Sigmoid colon (tissue), 6 donors: ENCODE measurements at regions not wholly inside any gene's neighbourhood (a gene's known extent, or its start where the extent isn't known, plus 50 kb on each side); places are given as distances from the start of the nearest gene placed in this dataset.

Source experiments
- DNase-seq: peaks from one replicate; pipeline ENCODE4 v3.0.0-alpha.2; 2019
- H3K27ac ChIP-seq, 4 donors: fragments of 200-600 bp; sonication (generic); one replicate each; pipeline ENCODE4 v1.5.1; 2016 to 2019; ENCODE audit warnings: mild to moderate bottlenecking in 1 of 4
- H3K27me3 ChIP-seq, 3 donors: fragments of 200-600 bp; sonication (generic); one replicate each; pipeline ENCODE4 v1.5.1; 2019; ENCODE audit warnings: mild to moderate bottlenecking in 1 of 3
- H3K36me3 ChIP-seq, 4 donors: fragments of 200-600 bp; sonication (generic); one replicate each; pipeline ENCODE4 v1.5.1; 2016 to 2019
- H3K4me1 ChIP-seq, 4 donors: fragments of 200-600 bp; sonication (generic); one replicate each; pipeline ENCODE4 v1.5.1; 2017 to 2019
- H3K4me3 ChIP-seq, 4 donors: fragments of 200-600 bp; sonication (generic); one replicate each; pipeline ENCODE4 v1.5.1; 2017 to 2019; ENCODE audit warnings: mild to moderate bottlenecking in 2 of 4, moderate library complexity in 1 of 4
- H3K9me3 ChIP-seq, 4 donors: fragments of 200-600 bp in 3 of 4; sonication (generic) in 3 of 4; one replicate each; pipeline versions ENCODE4 v1.5.1 to v1.6.1; 2013 to 2019
- CTCF ChIP-seq, 4 experiments: fragments of 450-650 bp in 3 of 4; fragments of 200-600 bp in 1 of 4; IDR thresholded peaks; one replicate each; pipeline ENCODE4 v1.5.1; 2016 to 2019; ENCODE audit warnings: antibody characterized with exemption in 4 of 4, mild to moderate bottlenecking in 3 of 4, moderate library complexity in 2 of 4
- EP300 ChIP-seq, 4 donors: sonication (generic); formaldehyde crosslinking; IDR thresholded peaks; one replicate each; pipeline ENCODE4 v1.6.1; 2017; ENCODE audit warnings: antibody characterized with exemption in 4 of 4
- POLR2A ChIP-seq, 2 donors: fragments of 450-650 bp; IDR thresholded peaks; one replicate each; pipeline ENCODE4 v1.6.1; 2016; ENCODE audit warnings: antibody characterized with exemption in 2 of 2, mild to moderate bottlenecking in 2 of 2, moderate library complexity in 2 of 2
- POLR2AphosphoS5 ChIP-seq, 4 donors: sonication (generic); formaldehyde crosslinking; IDR thresholded peaks; one replicate each; pipeline ENCODE4 v1.6.1; 2017; ENCODE audit warnings: antibody characterized with exemption in 4 of 4
- WGBS, 2 donors: extraction: QIAGEN DNeasy Blood & Tissue Kit; methylation state at CpG; one replicate each; pipeline ENCODE4 v1.1.7; 2013; 5-methylcytosine and 5-hydroxymethylcytosine counted together
- intact Hi-C: fragments of 100-400 bp; cut with DNase I; formaldehyde crosslinking; loops from one replicate; pipeline ENCODE4 v1.15.1; 2023
- donor health status: healthy with polysubstance abuse.
- donor health status: healthy.

GRCh38 chr13:30016398-30016797 is 166.0 kb upstream of the UBL3 start:
- no peaks in the 10 kb centered on the region for H3K36me3 ChIP-seq
- H3K4me1 ChIP-seq = no peaks in the 10 kb centered on the region
- DNase-seq = peak; percentile 77
- no peaks in the 10 kb centered on the region for H3K27me3 ChIP-seq
- intact Hi-C loops = no loop called here
- no peak overlapping the region for H3K4me3 ChIP-seq
- no peak overlapping the region for H3K27ac ChIP-seq
- H3K9me3 ChIP-seq = no peaks in the 10 kb centered on the region
- WGBS, 2 donors = 75 to 79% methylated on average over 5 of the region's 5 CpGs
- no peak for TF ChIP-seq POLR2A (IDR thresholded peaks at IDR 0.05)
- no peak for TF ChIP-seq CTCF (IDR thresholded peaks at IDR 0.05)
- TF ChIP-seq EP300 (IDR thresholded peaks at IDR 0.05) = no peak
- peak in 2 of 4 donors; percentile 24 to 34 for TF ChIP-seq POLR2AphosphoS5 (IDR thresholded peaks at IDR 0.05)

GRCh38 chr13:30009411-30009810 is 159.0 kb upstream of the UBL3 start:
- H3K4me3 ChIP-seq = no peak overlapping the region
- no peaks in the 10 kb centered on the region for H3K4me1 ChIP-seq
- WGBS, 2 donors = 95 to 97% methylated on average over 1 of the region's 1 CpG
- H3K36me3 ChIP-seq = no peaks in the 10 kb centered on the region
- no peak for TF ChIP-seq POLR2A (IDR thresholded peaks at IDR 0.05)
- no peak for TF ChIP-seq POLR2AphosphoS5 (IDR thresholded peaks at IDR 0.05)
- TF ChIP-seq CTCF (IDR thresholded peaks at IDR 0.05) = no peak
- TF ChIP-seq EP300 (IDR thresholded peaks at IDR 0.05) = no peak
- intact Hi-C loops = no loop called here
- no peak overlapping the region for H3K27ac ChIP-seq
- H3K27me3 ChIP-seq = no peaks in the 10 kb centered on the region
- no peaks in the 10 kb centered on the region for H3K9me3 ChIP-seq
- no peak for DNase-seq

DNA sequence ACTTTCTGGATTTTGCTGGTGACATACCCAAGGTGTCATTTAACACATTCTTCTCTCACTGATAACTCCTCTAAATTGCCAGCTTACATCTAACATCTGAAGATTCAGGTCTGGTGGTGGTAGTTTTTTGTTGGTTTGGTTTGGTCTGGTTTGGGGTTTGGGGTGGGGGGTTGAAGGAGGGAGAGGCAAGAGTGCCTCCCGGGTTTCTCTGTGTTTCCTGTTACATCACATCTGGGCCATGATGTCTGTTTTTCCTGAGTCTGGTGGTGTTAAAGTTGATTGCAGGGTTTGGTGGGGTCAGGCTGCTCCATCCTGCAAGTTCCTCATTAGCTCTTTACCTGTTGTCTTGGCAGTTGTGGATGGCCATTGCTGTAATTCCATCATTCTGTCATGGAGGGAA is 155.8 kb upstream of the UBL3 start:
- WGBS, 2 donors = 30 to 55% methylated on average over 1 of the region's 1 CpG
- TF ChIP-seq EP300 (IDR thresholded peaks at IDR 0.05) (no peak), POLR2A (IDR thresholded peaks at IDR 0.05) (no peak), CTCF (IDR thresholded peaks at IDR 0.05) (no peak)
- Histone ChIP-seq H3K4me3 (no peak overlapping the region), H3K4me1 (no peaks in the 10 kb centered on the region), H3K27ac (no peak overlapping the region), H3K9me3 (no peaks in the 10 kb centered on the region), H3K27me3 (no peaks in the 10 kb centered on the region), H3K36me3 (no peaks in the 10 kb centered on the region)
- intact Hi-C loops = no loop called here
- no peak for DNase-seq

DNA sequence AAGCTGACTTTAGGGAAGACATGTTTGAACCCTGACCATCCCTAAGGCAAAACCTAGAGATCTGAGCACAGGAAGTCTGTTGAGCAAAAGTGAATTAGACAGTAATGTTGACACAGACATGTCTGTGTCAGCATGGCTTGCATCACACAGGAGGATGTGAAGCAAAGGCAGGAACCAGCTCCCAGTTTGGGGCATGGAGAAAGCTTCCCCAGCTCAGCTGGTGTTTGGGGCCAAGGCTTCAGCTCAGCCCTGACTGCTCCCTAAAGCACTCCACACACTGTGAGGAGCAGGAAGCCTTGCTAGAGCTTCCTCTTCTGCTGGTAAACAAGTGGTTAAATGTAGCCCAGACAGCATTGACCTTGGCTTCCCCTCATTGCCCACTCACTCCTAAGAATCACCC is 153.8 kb upstream of the UBL3 start:
- Histone ChIP-seq H3K9me3 (no peaks in the 10 kb centered on the region), H3K27ac (no peak overlapping the region), H3K36me3 (no peaks in the 10 kb centered on the region), H3K4me1 (no peaks in the 10 kb centered on the region), H3K4me3 (no peak overlapping the region), H3K27me3 (no peaks in the 10 kb centered on the region)
- no peak for DNase-seq
- intact Hi-C loops = no loop called here
- TF ChIP-seq POLR2A (IDR thresholded peaks at IDR 0.05) = no peak
- no peak for TF ChIP-seq CTCF (IDR thresholded peaks at IDR 0.05)
- no peak for TF ChIP-seq POLR2AphosphoS5 (IDR thresholded peaks at IDR 0.05)
- TF ChIP-seq EP300 (IDR thresholded peaks at IDR 0.05) = no peak

- 40 to 68% methylated on average over 1 of the region's 1 CpG for WGBS, 2 donors
- H3K4me3 ChIP-seq = no peak overlapping the region
- no peaks in the 10 kb centered on the region for H3K27me3 ChIP-seq
- no peak for DNase-seq
- H3K27ac ChIP-seq = no peak overlapping the region
- H3K4me1 ChIP-seq = no peaks in the 10 kb centered on the region
- TF ChIP-seq POLR2A (IDR thresholded peaks at IDR 0.05) = no peak
- no peak for TF ChIP-seq EP300 (IDR thresholded peaks at IDR 0.05)
- TF ChIP-seq POLR2AphosphoS5 (IDR thresholded peaks at IDR 0.05) = no peak
- no peak for TF ChIP-seq CTCF (IDR thresholded peaks at IDR 0.05)
- H3K36me3 ChIP-seq = no peaks in the 10 kb centered on the region
- H3K9me3 ChIP-seq = no peaks in the 10 kb centered on the region
- intact Hi-C loops = no loop called here
These were observed 152.2 kb upstream of the UBL3 start for GRCh38 chr13:30002577-30002976.
